ENCODE measurements at regions not wholly inside any gene's neighbourhood (a gene's known extent, or its start where the extent isn't known, plus 50 kb on each side); places are given as distances from the start of the nearest gene placed in this dataset.

DNA sequence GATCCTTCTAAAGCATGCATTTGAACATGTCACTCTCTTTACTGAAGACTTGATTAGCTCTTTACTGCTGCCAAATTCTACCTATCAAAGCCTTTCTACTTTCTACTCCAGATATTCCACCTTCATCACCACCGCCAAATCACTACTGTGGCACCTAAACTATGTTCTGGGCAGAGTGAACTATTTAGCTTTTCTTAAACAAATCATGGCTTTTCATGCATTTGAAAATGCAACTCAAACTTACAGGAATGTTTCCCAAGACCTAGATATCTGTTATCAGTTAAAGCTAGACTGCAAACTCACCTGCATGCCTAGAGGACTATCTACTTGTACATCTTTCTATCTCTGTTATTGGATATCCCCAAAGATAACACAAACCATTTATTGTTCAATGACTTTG is 109.3 kb downstream of the MAFB start:
- no peaks in the 10 kb centered on the region for H3K27me3 ChIP-seq (ENCODE audit: control insufficient read depth in 5 of 5, insufficient read depth in 4 of 5, low read length in 5 of 5)
- H3K27ac ChIP-seq (ENCODE audit: low read depth, low read length), result no peak overlapping the region
- no peaks in the 10 kb centered on the region for H3K9me3 ChIP-seq (ENCODE audit: control insufficient read depth in 5 of 5, low read length in 5 of 5)
- H3K36me3 ChIP-seq (ENCODE audit: control insufficient read depth in 5 of 5, insufficient read depth in 5 of 5, low read length in 5 of 5), result no peaks in the 10 kb centered on the region
- H3K4me1 ChIP-seq (ENCODE audit: control insufficient read depth in 5 of 5, insufficient read depth in 5 of 5, low read length in 5 of 5), result peaks cover 0 to 20% (median 12%) of the 10 kb centered on the region in 5 donors
- H3K9ac ChIP-seq (ENCODE audit: low read length in 5 of 5), result no peak overlapping the region
- no peak overlapping the region for H3K4me3 ChIP-seq (ENCODE audit: low read depth in 1 of 5, low read length in 5 of 5)

DNA sequence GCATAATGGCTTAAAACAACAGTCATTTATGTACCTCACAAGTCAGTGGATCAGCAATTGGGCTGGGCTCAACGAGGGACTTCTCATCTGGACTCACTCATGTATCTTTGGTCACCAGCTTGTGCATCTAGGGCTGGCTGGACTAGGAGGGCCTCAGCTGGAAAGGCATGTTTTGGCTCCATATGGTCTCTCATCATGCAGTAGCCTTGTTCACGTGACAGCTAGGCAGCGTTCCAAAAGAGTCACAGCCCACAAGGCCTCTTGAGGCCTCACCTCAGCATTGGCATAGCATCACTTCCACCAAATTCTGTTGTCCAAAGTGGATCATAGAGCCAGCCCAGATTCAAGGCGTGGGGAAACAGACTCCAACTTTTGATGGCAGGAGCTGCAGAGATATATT is 110.1 kb downstream of the MAFB start:
- peaks cover 0 to 14% (median 8%) of the 10 kb centered on the region in 5 donors for H3K4me1 ChIP-seq (ENCODE audit: control insufficient read depth in 5 of 5, insufficient read depth in 5 of 5, low read length in 5 of 5)
- no peak overlapping the region for H3K9ac ChIP-seq (ENCODE audit: low read length in 5 of 5)
- H3K36me3 ChIP-seq (ENCODE audit: control insufficient read depth in 5 of 5, insufficient read depth in 5 of 5, low read length in 5 of 5), result no peaks in the 10 kb centered on the region
- no peak overlapping the region for H3K4me3 ChIP-seq (ENCODE audit: low read depth in 1 of 5, low read length in 5 of 5)
- no peaks in the 10 kb centered on the region for H3K9me3 ChIP-seq (ENCODE audit: control insufficient read depth in 5 of 5, low read length in 5 of 5)
- no peaks in the 10 kb centered on the region for H3K27me3 ChIP-seq (ENCODE audit: control insufficient read depth in 5 of 5, insufficient read depth in 4 of 5, low read length in 5 of 5)
- H3K27ac ChIP-seq (ENCODE audit: low read depth, low read length), result no peak overlapping the region

DNA sequence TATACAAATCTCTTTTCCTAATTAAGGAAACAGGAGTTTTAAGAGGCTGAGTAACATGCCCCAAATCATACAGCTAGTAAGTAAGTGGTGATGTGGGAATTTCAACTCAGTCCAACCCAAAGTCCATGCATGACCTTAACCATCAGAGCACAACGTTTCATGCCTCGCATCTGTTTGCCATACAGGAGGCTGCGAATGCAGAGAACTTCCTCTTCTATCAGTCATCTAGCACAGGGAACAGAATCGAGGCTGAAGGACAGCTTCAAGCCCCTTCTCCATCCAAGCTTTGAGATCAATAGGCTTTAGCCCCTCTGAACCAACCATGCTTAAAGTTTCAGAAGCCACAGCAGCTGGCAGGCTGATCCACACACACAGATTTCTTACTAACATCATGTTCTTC is 113.2 kb downstream of the MAFB start:
- Histone ChIP-seq H3K9ac (ENCODE audit: low read length in 5 of 5) (no peak overlapping the region), H3K4me1 (ENCODE audit: control insufficient read depth in 5 of 5, insufficient read depth in 5 of 5, low read length in 5 of 5) (peaks cover 0 to 11% (median 0%) of the 10 kb centered on the region in 5 donors), H3K27ac (ENCODE audit: low read depth, low read length) (no peak overlapping the region), H3K9me3 (ENCODE audit: control insufficient read depth in 5 of 5, low read length in 5 of 5) (no peaks in the 10 kb centered on the region), H3K36me3 (ENCODE audit: control insufficient read depth in 5 of 5, insufficient read depth in 5 of 5, low read length in 5 of 5) (no peaks in the 10 kb centered on the region), H3K27me3 (ENCODE audit: control insufficient read depth in 5 of 5, insufficient read depth in 4 of 5, low read length in 5 of 5) (no peaks in the 10 kb centered on the region), H3K4me3 (ENCODE audit: low read depth in 1 of 5, low read length in 5 of 5) (no peak overlapping the region)

DNA sequence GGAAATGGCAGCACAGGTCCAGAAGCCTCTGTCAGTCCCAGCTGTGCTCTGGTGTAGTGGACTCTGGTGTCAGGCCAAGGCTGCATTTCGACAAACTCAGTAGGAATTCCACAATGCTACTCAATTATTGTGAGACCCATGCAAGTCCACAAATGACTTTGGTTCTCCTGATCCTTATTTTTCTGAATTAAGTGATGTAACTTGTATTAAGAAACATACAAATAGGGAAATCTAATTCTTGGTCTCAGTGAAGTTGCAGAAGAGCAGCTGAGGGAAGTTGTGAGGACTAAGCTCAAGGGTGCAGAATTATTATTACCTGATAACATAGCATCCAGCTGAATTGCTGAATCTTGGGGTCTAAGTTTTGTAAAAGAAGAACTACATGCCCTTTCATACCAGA is 116.8 kb downstream of the MAFB start:
- Histone ChIP-seq H3K4me3 (ENCODE audit: low read depth in 1 of 5, low read length in 5 of 5) (no peak overlapping the region), H3K4me1 (ENCODE audit: control insufficient read depth in 5 of 5, insufficient read depth in 5 of 5, low read length in 5 of 5) (peaks cover 0 to 11% (median 0%) of the 10 kb centered on the region in 5 donors), H3K9ac (ENCODE audit: low read length in 5 of 5) (no peak overlapping the region), H3K27ac (ENCODE audit: low read depth, low read length) (no peak overlapping the region), H3K36me3 (ENCODE audit: control insufficient read depth in 5 of 5, insufficient read depth in 5 of 5, low read length in 5 of 5) (no peaks in the 10 kb centered on the region), H3K27me3 (ENCODE audit: control insufficient read depth in 5 of 5, insufficient read depth in 4 of 5, low read length in 5 of 5) (no peaks in the 10 kb centered on the region), H3K9me3 (ENCODE audit: control insufficient read depth in 5 of 5, low read length in 5 of 5) (no peaks in the 10 kb centered on the region)

DNA sequence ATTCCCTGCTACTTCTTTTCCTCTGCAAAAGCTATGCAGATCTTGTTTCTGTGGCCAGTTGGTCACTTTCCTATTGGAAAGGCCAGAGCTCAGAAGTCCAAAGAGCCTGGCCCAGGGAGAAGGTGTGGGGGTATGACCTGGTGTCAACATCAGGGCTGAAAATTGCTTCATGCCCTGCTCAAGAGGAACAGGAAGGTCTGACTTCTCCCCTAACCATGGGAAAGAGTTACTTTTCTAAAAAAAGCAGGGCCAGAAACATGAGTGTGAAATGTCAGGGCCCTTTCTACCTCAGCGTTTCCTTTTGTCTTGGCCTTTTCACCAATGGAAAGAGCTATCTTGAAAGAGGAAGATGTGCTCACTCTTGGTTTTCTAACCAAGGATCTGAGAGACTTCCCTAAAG is 117.4 kb downstream of the MAFB start:
- no peak overlapping the region for H3K27ac ChIP-seq (ENCODE audit: low read depth, low read length)

DNA sequence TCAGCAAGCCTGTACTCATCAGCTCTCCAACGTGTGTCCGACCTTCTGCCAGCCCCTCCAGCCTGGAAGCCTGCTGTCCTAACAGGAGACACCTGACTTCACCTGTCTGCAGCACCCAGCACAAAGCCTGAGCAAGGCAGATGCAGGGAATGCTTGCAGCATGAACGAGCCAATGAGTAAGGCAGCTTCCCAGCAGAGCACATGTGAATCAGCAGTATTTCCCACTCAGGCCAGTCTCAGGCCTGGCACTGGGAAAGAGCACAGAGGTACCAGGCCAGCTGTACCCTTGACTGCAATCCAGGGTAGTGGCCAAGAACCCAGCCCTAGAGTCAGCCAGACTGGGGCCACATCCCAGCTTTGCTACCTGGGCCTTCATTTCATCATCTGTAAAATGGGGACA is 120.8 kb downstream of the MAFB start:
- Histone ChIP-seq H3K4me1 (ENCODE audit: control insufficient read depth in 5 of 5, insufficient read depth in 5 of 5, low read length in 5 of 5) (peaks cover 0 to 25% (median 12%) of the 10 kb centered on the region in 5 donors), H3K27me3 (ENCODE audit: control insufficient read depth in 5 of 5, insufficient read depth in 4 of 5, low read length in 5 of 5) (no peaks in the 10 kb centered on the region), H3K9me3 (ENCODE audit: control insufficient read depth in 5 of 5, low read length in 5 of 5) (no peaks in the 10 kb centered on the region), H3K9ac (ENCODE audit: low read length in 5 of 5) (no peak overlapping the region), H3K4me3 (ENCODE audit: low read depth in 1 of 5, low read length in 5 of 5) (no peak overlapping the region), H3K36me3 (ENCODE audit: control insufficient read depth in 5 of 5, insufficient read depth in 5 of 5, low read length in 5 of 5) (no peaks in the 10 kb centered on the region), H3K27ac (ENCODE audit: low read depth, low read length) (no peak overlapping the region)

More for the DNA sequence above, 117.4 kb downstream of the MAFB start:
- Histone ChIP-seq H3K4me1 (ENCODE audit: control insufficient read depth in 5 of 5, insufficient read depth in 5 of 5, low read length in 5 of 5) (peaks cover 0 to 11% (median 0%) of the 10 kb centered on the region in 5 donors), H3K36me3 (ENCODE audit: control insufficient read depth in 5 of 5, insufficient read depth in 5 of 5, low read length in 5 of 5) (no peaks in the 10 kb centered on the region), H3K4me3 (ENCODE audit: low read depth in 1 of 5, low read length in 5 of 5) (no peak overlapping the region), H3K9me3 (ENCODE audit: control insufficient read depth in 5 of 5, low read length in 5 of 5) (no peaks in the 10 kb centered on the region), H3K9ac (ENCODE audit: low read length in 5 of 5) (no peak overlapping the region), H3K27me3 (ENCODE audit: control insufficient read depth in 5 of 5, insufficient read depth in 4 of 5, low read length in 5 of 5) (no peaks in the 10 kb centered on the region)

DNA sequence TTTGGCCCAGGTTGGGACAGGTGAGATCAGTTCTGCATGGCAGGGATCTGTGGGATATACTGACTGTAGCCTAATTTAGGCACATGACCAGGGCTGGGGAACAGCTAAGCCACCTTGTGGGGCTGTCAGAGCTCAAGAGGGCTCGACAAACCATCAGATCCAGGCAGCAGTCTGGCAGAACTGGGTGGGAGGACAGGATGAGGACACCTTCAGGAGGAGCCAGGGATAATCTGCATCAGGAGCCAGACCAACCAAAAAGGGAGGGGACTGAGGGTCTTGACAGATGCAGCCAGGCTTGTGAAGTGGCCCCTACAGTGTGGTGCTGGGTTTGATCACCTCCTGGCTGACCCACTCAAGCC is 123.4 kb downstream of the MAFB start:
- peaks cover 0 to 15% (median 13%) of the 10 kb centered on the region in 5 donors for H3K4me1 ChIP-seq (ENCODE audit: control insufficient read depth in 5 of 5, insufficient read depth in 5 of 5, low read length in 5 of 5)
- no peaks in the 10 kb centered on the region for H3K27me3 ChIP-seq (ENCODE audit: control insufficient read depth in 5 of 5, insufficient read depth in 4 of 5, low read length in 5 of 5)
- no peak overlapping the region for H3K27ac ChIP-seq (ENCODE audit: low read depth, low read length)
- no peak overlapping the region for H3K4me3 ChIP-seq (ENCODE audit: low read depth in 1 of 5, low read length in 5 of 5)
- H3K9me3 ChIP-seq (ENCODE audit: control insufficient read depth in 5 of 5, low read length in 5 of 5), result no peaks in the 10 kb centered on the region
- no peaks in the 10 kb centered on the region for H3K36me3 ChIP-seq (ENCODE audit: control insufficient read depth in 5 of 5, insufficient read depth in 5 of 5, low read length in 5 of 5)
- no peak overlapping the region for H3K9ac ChIP-seq (ENCODE audit: low read length in 5 of 5)

DNA sequence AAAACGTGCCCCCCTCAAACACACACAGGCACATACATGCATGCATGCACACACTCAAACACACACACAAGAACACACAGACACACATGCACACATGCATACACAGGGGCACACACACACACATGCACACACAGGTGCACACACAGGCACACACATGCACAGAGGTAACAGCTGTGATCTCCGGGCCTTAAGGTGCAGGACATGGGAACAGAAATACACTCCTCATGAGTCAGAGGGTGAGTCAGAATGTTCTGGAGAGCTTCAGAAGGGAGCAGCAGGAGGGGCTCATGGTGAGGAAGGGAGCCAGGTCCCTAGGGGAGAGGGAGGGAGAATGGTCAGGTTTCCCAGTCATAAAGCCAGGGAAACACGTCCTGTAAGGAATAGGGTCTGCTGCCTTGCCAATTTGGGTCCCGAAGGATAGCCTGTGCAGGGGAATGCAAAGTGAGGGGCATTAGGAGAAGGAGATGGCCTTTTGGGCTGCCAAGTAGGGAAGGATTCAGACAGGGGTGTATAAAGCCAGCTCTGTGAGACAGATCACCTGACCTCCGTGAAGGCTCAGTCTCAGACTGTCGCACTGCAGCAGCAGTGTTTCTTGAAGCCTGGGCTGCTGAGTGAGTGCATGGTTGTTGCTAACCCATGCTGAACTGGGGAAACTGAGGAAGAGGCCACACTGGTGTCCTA is 123.9 kb downstream of the MAFB start:
- no peak overlapping the region for H3K27ac ChIP-seq (ENCODE audit: low read depth, low read length)

DNA sequence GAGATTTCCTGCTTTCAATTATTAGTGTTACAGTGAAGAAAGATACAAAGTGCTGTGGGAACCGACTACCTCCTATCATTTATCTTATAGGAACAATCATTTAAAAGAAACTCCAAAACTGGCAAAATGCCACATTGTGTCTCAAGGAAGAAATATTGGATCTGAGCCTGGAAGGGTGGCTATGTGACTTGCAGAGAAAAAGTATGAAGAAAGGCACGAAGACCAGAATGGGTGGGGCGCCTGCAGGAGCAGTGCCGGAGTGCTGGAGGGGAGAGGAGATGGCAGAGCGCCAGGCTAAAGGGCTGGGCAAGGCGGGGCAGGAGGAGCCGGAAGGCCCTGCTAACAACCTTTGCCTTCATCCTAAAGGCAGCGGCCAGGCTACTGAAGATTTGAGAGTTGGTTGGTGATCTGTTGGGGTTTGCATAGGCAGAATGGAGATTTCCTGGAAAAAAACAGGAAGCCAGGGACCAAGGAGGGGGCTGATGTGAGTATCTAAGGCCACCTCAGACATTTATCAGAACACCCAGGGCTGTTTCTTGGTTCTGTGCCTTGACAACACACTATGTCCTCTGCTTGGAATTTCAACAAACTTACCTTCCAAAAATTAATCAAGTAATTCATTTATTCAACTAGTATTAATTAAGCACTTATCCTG is 125.6 kb downstream of the MAFB start:
- no peak overlapping the region for H3K27ac ChIP-seq (ENCODE audit: low read depth, low read length)
- no peak overlapping the region for H3K9ac ChIP-seq (ENCODE audit: low read length in 5 of 5)

More for the DNA sequence above, 123.9 kb downstream of the MAFB start:
- Histone ChIP-seq H3K4me3 (ENCODE audit: low read depth in 1 of 5, low read length in 5 of 5) (no peak overlapping the region), H3K27me3 (ENCODE audit: control insufficient read depth in 5 of 5, insufficient read depth in 4 of 5, low read length in 5 of 5) (no peaks in the 10 kb centered on the region), H3K36me3 (ENCODE audit: control insufficient read depth in 5 of 5, insufficient read depth in 5 of 5, low read length in 5 of 5) (no peaks in the 10 kb centered on the region), H3K9ac (ENCODE audit: low read length in 5 of 5) (no peak overlapping the region), H3K4me1 (ENCODE audit: control insufficient read depth in 5 of 5, insufficient read depth in 5 of 5, low read length in 5 of 5) (peaks cover 0 to 15% (median 13%) of the 10 kb centered on the region in 5 donors), H3K9me3 (ENCODE audit: control insufficient read depth in 5 of 5, low read length in 5 of 5) (no peaks in the 10 kb centered on the region)

DNA sequence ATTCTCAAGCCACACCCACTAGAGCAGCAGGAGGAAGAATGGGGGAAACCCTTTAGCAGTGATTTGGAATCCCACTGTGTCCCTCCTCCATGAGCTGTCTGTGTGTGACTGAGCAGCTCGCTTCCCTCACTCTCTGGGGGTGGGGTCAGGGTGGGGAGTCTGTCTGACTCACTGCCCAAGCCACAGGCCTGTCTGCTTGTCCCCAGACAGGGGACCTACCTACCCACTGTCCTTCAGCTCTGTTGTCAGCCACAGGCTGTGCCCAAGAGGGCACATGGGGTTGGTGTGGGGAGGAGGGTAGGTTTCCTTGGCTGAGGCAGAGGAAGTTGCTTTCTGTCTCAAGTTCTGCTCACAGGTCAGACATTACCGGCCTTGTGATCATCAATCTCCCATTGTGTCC is 127.0 kb downstream of the MAFB start:
- H3K4me3 ChIP-seq (ENCODE audit: low read depth in 1 of 5, low read length in 5 of 5), result no peak overlapping the region
- H3K27me3 ChIP-seq (ENCODE audit: control insufficient read depth in 5 of 5, insufficient read depth in 4 of 5, low read length in 5 of 5), result no peaks in the 10 kb centered on the region
- H3K27ac ChIP-seq (ENCODE audit: low read depth, low read length), result no peak overlapping the region
- H3K36me3 ChIP-seq (ENCODE audit: control insufficient read depth in 5 of 5, insufficient read depth in 5 of 5, low read length in 5 of 5), result no peaks in the 10 kb centered on the region
- peaks cover 0 to 15% (median 13%) of the 10 kb centered on the region in 5 donors for H3K4me1 ChIP-seq (ENCODE audit: control insufficient read depth in 5 of 5, insufficient read depth in 5 of 5, low read length in 5 of 5)
- H3K9ac ChIP-seq (ENCODE audit: low read length in 5 of 5), result no peak overlapping the region
- H3K9me3 ChIP-seq (ENCODE audit: control insufficient read depth in 5 of 5, low read length in 5 of 5), result no peaks in the 10 kb centered on the region

More for the DNA sequence above, 125.6 kb downstream of the MAFB start:
- Histone ChIP-seq H3K4me3 (ENCODE audit: low read depth in 1 of 5, low read length in 5 of 5) (no peak overlapping the region), H3K27me3 (ENCODE audit: control insufficient read depth in 5 of 5, insufficient read depth in 4 of 5, low read length in 5 of 5) (no peaks in the 10 kb centered on the region), H3K9me3 (ENCODE audit: control insufficient read depth in 5 of 5, low read length in 5 of 5) (no peaks in the 10 kb centered on the region), H3K4me1 (ENCODE audit: control insufficient read depth in 5 of 5, insufficient read depth in 5 of 5, low read length in 5 of 5) (peaks cover 0 to 15% (median 13%) of the 10 kb centered on the region in 5 donors), H3K36me3 (ENCODE audit: control insufficient read depth in 5 of 5, insufficient read depth in 5 of 5, low read length in 5 of 5) (no peaks in the 10 kb centered on the region)

Measured in subcutaneous abdominal adipose tissue (tissue), 5 donors.